NCI-H446 treated with DMSO at 0.1 percent for 48 hours (cell line): ENCODE measurements at regions not wholly inside any gene's neighbourhood (a gene's known extent, or its start where the extent isn't known, plus 50 kb on each side); places are given as distances from the start of the nearest gene placed in this dataset.

Experiments
- DNase-seq: peaks from one replicate; lab custom pipeline; 2025; lab: John Stamatoyannopoulos, UW

DNA sequence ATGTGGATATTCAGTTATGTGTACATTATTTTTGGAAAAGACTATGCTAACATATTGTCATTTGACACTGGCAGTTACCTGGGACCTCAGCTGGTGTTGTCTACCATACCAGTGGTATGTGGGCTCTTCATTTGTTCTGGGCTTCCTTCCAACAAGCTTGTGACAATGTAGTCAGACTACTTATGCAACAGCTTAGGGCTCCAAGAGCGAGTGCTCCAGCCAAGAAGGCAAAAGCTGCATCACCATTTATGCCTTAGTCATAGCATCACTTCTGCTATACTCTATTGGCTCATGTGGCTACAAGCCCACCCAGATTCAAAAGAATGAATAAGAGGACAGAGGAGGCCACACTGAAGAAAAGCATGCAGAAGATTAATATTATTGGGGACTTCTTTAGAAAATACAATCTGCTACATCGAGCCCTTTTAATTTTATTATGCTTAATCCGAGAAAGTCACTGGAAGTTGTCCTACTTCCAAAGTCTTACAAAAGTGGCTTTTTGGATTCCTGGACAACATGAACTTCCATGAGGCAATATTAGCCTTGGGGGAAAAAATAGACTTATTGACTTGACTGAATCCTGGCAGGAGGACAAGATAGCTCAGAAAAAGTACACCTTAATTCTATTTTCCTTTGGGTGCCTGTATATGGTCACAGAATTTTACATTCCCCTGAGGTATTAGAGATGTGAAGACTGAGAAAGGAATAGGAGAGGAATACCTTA lies 529.4 kb upstream of the HTR2A start:
- DNase-seq: no peak

DNA sequence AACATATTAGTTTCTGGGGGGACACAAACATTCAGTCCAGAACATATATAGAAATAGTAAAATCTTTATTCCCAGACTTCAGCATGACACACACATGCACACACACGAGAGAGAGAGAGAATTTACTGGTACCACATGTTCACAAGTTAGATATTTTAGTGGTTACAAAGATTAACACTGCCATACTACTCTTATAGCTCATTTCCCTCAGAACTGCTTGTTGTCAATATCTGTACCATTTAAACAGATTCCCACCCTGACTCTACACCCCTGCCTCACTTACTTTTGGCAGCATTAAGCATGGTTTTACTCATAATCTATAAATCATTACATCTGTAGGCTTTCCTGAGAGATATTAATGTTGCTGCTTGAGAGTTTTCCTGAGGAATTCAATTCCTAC lies 524.7 kb upstream of the HTR2A start:
- no peak for DNase-seq

DNA sequence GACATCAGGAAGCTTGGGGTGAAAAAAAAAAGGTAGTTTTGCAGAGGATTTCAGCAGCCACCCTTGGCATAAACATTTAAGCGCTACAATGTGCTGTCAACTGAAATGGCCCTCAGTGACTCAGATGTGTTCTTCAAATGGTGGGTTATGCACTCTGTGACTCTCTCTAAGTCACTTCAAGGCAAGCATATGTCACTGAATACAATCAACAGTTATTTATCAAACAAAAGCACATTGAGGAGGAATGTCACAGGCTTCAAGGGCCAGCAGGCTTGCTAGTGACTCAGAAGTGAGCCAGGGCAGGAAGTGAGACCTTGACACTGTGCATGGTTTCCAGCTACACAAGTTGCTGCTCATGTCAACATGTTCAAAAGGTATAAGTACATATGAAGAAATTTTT lies 523.7 kb upstream of the HTR2A start:
- DNase-seq: no peak

DNA sequence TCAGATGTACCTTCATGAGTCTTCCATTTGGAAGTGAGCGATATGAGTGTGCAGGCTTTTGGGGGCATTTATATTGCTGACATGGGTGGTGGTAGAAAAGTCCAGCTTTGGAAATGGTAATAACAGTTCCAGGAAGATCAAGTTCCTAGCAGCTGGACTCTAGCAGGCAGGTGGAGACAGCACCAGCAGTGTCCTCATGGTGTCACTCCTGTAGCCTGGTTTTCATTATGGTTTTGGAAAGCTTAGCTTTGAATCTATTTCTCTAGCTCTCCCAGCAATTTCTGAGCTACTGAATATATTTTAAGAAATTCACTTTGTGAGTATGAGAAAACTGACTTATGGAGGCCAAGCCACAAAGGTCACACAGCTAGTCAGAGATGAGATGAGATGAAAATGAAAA lies 523.2 kb upstream of the HTR2A start:
- no peak for DNase-seq

DNA sequence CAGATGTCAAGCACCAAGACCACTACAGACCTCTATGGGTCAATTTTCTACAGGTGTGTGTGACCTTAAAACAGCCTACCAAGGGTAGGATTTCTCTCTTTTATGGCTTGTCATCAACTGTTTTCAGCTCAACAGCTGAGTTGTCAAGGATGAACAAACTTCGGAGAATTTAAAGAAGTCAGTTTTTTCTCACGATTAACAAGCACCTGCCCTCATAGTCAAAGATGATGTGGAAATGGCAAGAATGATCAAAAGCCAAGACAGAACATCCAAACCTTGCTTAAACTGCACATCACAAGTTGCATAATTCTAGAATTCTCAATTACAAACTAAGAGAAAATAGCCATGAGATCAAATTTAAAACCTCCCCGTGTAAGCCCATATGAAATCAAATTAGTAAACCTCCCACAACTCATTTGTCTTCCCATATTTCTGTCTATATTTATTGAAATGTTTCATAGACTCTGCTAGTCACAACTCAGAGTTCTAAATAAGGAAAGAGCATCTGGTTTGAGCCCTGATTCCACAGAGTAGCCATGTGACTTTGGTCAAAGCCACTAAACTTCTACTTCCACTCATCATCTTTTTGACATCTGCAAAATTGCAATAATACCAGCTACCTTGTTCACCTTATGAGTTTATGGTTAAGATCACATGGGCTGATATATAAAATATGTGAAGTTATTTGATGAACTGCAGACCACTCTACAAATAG lies 521.5 kb upstream of the HTR2A start:
- no peak for DNase-seq

DNA sequence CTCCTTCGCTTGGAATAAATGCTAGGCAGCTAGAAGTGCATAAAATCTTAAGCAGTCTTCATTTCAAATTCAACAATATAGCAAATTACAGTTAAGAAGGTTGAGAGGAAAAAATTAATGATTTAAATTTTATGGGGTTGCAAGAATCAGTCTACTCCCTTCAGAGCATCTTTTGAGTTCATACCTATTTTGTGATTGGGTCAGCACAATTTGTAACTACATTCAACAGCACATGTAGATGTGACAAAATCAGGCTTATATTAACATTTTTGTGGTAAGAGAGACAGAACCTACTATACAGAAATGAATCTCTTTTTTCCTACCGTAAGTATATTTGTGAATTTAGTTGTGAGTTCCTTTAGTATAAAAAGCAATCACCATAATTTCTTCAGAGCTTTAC lies 520.6 kb upstream of the HTR2A start:
- no peak for DNase-seq

DNA sequence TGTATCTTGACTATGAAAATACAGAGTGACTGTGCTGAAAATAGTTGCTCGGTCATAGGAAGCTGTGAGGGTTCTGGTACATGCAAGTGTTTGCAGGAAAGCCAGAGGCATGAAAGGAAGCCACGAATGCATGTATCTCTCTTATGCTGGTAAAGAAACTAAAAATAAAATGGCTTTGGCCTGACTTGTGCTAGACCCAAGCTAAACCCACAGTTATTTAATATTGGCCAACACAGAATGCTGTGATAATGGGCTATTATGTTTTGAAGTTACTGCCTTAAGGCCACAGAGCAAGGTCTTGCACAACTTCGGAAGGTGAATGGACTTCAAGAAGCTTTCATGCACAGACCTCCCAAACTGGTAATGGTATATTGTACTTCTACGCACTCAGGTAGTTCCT lies 518.2 kb upstream of the HTR2A start:
- no peak for DNase-seq

DNA sequence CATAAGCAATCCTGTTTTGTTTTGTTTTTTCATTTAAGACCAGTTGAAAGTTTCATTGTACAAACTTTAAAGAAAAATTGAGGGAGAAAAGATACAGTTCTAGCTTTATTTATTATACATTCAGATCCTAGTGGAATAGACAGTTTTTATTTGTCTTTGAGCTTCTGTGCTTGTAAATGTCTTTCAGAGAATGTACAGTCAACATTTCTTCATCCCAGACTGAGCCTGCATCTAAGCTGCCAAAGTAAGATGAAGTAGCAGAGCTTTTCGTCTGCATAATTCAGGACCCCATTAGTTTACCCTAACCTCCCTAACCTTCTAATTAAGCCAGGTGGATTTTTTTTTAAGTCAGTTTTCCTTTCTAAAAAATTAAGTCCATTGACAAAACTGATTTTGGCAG lies 516.7 kb upstream of the HTR2A start:
- no peak for DNase-seq

DNA sequence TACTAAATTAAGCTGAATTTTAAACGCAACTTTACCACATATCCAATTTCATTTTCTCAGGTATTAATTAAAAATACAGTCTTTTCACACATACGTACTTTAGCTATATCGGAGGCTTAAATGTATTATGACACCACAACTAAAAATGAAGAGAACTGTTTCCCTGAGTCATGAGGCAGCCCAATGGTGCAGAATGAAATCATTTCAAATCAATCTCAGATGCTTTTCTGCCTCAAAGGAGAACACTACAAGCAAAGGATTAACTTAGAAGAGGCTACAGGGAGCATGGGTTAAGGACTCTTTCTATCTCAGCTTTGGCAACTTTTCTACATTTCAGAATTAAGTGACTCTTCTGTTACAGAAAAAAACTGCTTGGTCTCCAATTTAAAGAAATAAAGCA lies 516.3 kb upstream of the HTR2A start:
- no peak for DNase-seq

DNA sequence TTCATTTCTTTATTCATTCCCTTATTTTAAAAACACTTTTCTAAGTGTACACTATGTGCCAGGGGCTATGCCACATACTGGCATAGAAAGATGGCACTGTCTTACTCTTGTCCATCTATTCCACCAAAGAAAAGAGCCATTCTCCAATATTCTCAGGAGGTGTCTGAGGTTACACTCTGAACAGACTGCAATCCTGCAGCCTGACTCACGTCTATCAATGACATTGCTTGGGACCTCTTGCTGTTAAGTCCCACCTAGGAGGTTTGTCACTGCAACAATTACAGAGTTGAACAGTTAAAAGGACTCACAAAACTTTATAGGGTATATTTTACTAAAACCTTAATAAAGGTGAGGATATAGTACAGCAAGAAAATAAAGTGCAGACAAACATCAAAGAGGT lies 512.9 kb upstream of the HTR2A start:
- no peak for DNase-seq

DNA sequence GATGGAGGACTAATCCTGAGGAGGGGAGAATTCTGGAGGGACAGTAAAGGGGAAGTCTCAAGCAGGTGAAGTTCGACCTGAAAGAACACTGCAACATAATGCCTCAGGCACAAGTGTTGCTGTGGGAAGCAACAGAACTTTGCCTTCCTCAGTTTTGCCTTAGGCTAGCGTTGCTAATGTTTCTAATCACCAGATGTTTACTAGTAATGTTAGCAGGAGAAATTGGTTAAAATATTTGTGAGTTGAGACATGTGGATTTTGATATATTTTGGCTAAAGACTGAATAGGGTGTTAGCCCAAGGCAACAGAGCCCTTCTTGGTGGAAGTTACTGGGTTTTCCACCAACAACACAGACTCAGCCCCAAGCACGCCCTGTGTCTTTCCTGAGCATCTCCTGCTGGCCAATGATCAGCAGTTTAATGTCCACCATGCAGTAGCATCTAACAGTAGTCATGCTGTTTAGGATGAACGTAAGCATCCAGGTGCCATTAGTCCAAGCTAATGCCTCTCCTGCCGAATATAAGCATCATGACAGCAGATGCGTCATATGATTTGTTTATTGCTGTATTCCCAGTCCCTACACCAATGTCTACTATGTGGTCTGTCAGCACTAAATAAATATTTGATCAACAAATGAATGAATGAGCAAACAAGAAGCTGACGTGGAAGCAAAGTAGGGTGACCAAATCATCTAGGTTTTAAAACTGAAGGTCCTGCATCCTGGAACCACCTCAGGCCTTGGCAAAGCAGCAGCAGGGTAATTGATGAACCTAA lies 511.9 kb upstream of the HTR2A start:
- DNase-seq: no peak

DNA sequence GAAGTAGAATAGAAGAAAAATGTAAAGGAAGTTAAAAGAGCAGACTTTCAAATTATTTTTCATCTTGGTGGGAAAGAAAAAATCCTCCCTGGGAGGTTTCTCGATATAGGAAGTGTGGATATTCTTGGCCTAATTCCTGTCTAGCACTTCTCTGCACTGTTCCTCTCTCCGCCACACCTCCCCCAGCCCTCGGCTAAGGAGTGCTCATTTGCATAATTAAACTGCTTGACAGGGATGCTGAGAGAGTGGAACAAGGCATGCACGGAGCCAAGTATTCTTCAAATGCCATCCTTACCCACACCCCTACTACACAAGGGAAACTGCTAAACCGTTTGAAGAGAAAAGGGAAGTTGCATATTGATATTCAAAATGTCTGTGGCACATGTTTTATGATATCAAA lies 511.0 kb upstream of the HTR2A start:
- DNase-seq: no peak

DNA sequence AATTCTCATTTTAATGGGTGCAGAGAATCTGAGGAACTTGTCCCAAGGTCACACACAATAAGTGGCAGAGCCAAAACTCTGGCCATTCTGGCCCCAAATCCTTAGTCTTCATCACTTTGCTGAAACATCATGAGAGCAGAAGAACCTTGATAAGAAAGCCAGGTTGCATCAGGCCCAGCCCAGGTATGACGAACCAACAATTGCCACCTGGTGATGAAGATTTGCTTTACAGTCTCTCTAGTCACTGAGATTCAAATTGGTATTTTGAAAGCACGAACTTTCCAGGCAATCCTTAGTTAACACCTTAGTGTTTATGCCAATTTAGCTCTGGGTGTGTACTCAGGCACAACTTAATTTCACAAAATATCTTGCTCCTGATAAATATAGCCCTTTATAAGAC lies 502.7 kb upstream of the HTR2A start:
- DNase-seq: no peak

DNA sequence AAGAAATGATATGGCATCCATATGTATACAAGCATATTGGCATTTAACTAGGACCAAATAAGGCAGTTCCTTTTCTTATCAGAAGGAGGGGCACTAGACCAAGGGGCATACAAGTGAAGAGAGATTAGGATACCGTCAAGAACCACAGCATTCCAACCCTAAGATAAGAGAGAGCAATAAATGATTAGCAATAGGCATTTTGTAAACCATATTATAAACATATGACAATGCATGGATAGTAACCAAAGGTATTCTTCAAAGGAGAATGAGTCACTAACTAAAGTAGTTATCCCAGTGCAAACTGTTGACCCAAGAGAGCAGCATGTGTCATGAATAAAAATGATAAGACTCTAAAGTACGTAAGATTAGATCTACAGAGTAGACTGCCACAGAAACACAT lies 500.9 kb upstream of the HTR2A start:
- DNase-seq: no peak

DNA sequence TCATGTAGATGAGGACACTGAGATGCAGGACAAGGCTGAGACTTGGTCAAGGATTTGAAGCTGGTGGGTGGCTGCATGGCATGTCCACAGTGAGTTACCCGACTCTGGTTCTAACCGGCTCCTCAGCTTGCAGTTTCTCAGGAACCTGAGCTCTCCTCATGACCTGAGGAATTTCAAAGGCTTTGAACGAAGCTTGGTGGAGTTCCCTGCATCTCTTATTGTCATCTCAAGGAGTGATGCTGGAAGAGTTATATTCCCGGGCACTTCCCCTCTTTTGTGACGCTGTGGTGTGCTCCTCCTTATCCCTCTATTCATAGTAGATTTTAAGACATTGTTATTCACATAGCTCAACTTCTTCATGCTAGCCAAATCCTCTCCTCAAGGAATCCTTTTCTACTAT lies 500.1 kb upstream of the HTR2A start:
- DNase-seq: no peak

DNA sequence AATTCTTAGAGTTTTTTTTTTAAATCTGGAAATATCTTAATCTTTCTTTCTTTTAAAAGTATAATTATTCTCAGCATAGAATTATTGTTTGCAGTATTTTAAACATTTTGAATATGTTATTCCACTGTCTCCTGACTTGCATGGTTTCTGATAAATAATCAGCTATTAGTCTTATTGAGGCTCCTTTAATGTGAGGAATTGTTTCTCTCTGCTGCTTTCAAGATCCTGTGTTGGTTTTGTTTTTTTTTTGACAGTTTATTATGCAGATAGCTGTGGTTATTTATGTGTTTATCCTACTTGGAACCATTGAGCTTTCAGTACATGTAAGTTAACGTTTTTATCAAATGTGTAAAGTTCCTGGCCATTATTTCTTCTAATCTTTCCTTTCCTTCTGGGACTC lies 477.9 kb upstream of the HTR2A start:
- DNase-seq: no peak

DNA sequence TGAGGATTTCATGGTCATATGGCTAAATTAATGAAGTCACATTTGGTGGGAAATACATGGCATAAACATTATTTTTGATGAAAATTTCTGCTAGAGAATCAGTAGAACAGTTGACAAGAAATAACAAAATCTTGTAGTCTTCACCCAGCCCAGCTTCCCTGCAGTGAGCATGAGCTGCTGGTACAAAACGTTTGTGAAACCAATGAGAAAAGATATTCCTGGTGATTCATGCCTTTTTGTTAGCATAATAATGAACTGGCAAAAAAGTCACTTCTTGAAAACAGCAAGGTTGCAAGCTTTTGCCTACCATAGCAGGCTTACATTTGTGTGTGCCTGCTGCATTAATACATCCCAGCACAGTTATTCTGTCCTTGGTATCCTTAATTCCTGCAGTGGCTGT lies 475.9 kb upstream of the HTR2A start:
- no peak for DNase-seq

DNA sequence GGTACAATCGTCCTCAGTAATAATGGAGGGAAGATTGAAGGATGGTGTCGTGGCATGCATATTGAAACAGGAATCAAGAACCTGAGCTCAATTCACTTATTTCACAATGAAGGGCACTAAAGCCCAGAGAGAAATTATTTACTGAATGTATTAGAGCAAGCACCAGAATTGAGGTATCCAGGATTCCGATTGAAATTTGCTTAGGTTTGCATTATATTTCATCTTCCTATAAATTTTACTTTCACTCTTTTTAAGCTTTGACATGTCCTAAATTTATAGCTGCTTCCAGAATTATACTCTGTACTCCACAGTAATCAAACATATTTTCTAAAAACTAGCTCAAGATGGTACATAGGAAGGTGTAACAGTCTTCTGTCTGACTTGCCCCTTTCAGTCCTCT lies 454.9 kb upstream of the HTR2A start:
- DNase-seq: no peak

DNA sequence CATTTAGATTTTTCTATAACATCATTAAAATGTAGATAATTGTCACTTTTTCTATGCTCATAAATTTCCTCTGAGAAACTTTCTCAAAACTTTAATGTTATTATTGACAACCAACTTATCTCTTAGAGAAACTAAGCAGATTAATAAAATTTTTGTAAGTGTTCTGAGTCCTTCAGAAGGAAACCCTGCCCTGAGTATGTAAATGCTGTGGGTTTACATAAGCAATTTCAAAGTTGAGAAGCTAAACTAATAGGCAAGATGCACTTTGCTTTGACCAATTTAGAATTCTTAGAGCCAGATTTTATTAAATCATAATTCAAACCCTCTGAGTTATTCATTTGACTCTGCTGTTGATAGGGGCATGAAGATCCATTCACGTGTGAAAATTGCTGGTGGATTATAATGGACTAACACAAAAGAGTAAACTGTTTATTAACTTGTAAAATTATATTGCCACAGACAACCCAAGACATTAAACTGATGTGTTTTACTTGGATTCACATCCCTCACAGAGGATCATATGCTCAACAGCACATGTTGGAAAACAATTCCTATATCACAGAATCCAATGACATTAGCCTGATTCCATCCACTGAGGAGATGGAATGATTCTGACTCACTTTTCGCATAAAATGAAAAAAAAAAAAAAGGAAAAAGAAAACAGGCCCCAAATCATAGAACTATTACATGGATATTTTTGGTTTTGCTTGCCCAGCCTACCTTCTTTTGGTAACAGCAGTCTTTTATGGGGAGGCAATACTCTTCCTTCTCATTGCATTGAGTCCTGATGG lies 453.7 kb upstream of the HTR2A start:
- no peak for DNase-seq

DNA sequence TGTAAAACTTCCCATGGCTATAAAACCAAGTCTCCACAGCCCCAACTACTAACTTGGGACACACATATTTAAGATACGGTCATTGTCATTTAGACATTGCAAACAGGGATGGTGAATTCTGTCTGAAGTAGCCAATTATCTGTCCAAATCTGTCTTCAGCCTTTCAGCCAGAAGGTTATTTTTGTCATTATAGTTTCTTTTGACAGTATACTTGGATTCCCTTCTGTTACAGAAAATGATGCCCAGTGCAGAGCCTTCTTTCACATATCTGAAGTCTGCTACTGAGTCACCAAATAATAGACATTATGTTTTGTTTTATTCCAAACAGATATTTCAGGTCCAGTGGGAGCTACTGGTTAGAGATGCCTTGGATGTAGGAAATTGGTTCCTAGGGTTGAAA lies 452.4 kb upstream of the HTR2A start:
- DNase-seq: no peak

DNA sequence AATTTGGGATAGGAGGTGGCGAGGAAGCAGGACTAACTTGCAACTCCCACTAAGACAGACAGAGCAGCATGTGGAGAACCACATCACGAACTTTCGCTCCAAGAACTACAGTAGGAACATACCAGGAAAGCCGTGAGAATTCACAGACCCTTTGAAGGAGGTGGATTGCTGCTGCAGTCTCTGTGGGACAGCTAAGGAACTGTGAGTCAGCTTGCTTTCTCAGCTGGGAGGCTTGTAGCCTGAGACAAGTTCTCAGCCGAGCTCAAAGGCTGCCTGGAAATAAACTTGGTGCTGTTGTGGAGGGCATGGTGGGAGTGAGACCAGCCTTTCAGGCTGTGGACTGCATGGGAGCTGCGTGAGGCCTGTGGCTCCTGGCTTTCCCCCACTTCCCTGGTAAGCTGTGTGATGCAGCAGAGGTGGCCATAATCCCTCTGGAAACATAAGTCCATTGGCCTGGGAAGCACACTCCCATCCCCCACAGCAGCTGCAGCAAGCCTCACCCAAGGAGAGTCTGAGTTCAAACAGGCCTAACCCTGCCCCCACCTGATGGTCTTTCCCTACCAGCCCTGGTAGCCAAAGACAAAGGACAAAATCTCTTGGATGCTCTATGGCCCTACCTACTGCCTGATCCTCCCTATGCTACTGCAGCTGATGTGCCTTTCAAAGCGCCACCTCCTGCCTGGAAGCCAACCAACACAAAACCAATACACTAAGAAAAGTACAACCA lies 441.1 kb upstream of the HTR2A start:
- DNase-seq: no peak

DNA sequence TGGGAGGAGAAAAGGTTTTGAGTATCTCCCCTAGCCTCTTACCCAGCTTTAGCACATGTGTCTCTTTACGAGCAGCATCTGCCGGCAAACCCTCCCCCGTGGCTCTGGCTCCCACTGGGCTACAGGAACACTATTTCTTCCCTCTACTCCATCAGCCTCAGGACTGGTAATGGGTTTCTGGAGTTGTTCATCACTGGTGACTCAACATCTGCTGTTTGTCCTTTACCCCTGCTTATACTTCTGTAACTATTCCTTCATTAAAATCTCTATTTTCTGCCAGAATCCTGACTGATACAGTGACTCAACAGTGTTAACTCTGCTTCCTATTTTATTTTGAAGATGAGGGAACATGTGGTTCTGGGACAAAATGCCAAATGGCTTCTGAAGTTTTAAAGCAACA lies 437.3 kb upstream of the HTR2A start:
- peak; percentile 0 for DNase-seq
